Hematopoietic multipotent progenitor cell treated with erythropoietin and hydrocortisone succinate and interleukin-3 and kit ligand, for 8 days (in vitro differentiated cells): ENCODE measurements at regions not wholly inside any gene's neighbourhood (a gene's known extent, or its start where the extent isn't known, plus 50 kb on each side); places are given as distances from the start of the nearest gene placed in this dataset.

Source experiments
- DNase-seq: peaks from one replicate; pipeline ENCODE4 v3.0.0-alpha.2; 2015

DNA sequence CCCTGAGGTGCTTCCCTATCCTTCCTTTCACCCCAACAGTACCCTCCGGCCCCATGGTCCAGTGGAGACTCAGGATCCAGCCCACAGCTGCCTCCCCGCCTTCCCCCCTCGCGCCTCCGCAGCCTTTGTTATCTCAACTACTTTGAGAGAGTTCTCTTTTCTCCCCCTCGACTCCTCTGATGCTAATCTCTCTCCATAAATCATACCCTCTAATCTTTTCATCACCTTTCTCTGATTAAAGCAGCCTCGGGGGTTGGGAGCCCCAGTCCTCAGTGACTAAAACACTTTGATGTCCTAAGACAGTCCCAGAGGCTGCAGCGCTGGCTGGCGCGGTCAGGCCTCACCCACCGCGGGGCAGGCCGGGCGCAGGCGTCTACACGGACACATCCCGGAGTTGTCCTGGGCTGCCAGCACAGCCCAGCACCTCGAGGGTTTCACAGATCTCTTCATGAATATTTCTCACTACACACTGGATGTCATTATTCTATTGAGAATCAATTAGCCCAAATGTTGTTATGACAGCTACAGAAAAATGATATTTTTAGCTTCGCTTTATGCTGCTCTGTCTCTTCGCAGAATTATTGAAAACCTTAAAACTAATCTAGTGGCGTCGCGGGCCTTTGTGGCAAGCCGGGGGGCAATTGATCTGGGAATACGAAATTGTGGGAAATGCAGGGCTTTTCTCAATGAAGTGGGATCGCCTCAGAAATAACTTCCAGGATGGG lies 289.5 kb downstream of the RRAGC start:
- DNase-seq = no peak

DNA sequence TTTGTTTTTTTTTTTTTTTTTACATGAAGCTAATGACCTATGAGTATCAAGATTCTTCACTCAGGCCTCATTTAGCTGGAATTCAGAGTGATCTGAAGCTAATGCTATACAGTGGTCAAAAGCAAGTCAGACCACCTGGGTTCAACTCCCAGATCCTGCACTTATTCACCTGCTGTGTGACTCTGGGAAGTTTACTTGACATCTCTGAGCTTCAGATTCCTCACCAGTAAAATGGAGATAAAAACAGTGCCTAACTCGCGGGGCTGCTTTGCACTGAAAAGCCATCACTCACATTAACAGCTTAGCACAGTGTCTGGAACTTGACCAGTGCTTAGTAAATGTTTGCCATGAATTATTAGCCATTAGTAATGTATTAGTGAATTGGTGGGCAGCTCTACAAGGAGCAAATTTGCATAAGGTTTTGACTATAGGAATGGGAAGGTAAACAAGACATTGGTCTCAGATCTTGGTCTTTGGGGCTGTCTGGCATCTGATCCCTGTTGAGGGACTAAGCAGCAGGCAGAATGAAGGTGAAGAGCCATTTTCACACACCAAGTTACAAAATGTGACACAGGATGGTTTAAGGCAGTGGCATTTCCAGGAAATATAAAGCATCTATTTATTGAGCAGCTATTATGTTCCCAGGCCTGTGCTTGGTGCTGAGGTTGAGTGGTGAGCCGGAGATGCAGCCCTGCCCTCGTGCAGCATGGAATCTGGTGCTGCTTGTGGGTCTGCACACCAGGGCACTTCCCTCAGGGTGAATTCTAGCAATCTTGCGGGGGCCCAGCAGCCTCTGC lies 291.3 kb downstream of the RRAGC start:
- DNase-seq = no peak

DNA sequence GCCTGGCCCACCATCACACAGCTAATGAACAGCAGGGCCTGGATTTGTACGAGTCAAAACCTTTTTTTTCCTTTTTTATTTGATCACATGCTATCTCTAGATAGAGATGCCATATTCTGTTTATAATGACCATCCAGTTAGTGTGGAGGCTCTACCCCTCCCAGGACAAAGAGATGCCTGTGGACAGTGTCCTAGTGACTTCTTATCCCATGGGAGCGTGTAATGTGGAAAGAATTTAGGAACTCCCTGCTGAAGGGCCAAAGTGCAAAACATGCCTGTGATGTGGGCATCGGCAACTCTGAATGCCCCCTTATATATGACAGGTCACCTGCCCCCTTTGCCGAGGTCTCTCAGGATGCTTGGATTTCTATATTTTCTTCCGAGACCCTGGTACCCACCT lies 292.2 kb downstream of the RRAGC start:
- DNase-seq = no peak

DNA sequence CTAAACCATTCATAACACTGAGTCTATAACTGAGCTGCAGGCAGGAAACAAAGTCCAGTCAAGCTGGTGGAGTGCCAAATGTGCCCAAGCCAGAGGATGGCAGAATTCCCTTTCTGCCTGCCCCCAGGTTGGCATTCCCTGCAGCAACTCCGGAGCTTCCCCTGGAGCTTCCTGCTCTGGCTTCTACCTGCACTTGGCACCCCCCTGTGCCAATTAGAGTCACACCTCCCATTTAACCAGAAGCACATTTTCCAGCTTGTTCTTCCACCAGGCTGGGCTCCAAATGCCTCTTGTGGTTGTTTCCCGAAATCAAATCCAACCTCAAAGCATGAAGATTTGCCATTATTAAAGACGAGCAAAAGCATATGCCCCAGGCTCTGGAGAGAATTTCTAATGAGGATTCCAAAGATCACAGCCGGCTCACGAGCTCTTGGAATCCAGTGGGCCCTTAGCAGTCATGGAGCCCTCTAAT lies 294.5 kb downstream of the RRAGC start:
- no peak for DNase-seq

DNA sequence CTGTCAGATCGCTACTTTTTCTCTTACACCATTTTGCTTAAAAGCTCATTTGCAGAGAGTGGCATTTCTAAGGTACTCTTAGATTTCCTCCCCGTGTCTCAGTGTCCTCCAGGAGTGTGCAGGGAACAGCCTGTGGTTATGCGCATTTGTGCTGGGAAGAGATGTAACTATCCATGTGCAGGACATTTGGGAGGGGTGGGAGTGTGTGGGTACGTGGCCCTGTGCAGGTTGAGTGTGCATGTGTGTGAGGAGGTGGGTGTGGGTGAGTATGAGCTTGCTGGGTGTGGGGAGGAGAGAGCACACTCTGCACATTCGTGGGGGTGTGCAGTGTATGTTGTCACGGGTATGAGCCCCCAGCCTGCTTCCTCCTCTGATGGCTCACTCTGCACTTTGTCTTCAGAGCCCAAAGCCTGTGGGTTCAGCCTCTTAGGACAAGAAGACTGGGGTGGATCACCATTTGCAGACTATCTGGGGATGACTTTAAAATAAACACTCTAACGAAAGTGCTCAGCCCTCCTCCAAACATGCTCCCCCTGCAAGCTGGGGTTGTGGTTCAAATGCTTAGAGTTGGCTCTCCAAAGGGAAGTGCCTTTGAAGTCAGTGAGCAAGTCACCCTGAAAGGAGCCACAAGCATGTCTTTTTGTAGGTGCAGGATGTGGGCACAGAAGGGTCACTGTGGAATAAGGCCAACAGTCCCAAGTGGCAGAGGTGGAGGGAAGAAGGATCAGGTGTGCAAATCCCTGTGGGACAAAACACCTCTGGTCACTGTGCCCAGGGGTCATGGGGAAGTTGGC lies 295.4 kb downstream of the RRAGC start:
- no peak for DNase-seq

DNA sequence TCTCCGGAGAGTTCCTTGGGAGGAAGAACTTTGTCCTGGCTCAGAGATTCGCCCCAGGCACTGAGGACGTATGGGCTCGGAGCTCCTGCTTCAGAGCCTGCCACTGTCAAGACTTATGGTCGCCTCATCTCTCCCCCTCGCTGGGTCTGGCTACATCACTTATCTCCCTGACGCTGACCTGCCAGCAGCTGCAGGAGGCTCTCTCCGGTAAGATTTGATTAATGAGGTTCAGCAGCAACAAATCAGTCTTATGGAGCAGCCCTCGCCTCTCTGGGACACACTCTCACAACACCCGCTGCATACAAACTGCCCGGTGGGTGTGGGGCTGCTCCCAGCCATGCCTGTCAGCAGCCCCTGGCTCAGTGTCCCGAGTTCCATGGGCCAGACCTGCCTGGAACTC lies 297.8 kb downstream of the RRAGC start:
- no peak for DNase-seq

DNA sequence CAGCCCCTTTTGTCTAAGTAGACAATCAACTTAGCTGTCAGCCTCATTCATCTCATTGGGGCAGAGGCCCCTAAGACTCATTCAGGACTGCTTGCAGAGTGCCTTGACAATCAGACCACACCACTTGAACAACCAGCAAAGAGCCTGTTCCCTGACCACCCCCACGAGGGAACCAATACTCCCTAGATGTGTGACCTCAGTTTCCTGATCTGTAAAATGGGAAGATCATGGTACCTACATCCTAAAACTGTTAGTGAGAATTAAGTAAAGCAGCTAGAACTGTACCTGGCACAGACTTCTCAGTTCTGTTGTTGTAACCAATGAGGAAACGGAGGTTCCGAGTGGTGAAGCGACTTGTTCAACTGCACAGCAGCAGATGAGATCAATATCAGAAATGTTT lies 298.5 kb downstream of the RRAGC start:
- DNase-seq = no peak

DNA sequence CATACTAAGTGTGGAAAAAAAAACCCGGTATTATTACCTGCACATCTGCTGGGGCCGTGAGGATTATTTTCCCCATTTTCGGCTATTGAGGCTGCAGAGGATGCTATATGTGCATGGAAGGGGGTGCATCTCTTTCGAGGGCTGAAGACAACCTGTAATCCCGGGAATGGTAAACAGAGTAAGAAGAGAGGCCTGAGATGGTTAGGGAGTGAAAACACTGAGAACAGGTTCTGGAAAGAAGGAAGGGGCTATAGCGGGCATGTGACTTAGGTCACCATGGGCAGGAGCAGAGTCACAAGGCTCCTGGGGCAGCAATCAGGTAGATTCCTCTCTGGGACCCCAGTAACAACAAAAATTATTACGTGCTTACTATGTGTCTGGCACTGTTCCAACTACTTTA lies 299.1 kb downstream of the RRAGC start:
- no peak for DNase-seq

DNA sequence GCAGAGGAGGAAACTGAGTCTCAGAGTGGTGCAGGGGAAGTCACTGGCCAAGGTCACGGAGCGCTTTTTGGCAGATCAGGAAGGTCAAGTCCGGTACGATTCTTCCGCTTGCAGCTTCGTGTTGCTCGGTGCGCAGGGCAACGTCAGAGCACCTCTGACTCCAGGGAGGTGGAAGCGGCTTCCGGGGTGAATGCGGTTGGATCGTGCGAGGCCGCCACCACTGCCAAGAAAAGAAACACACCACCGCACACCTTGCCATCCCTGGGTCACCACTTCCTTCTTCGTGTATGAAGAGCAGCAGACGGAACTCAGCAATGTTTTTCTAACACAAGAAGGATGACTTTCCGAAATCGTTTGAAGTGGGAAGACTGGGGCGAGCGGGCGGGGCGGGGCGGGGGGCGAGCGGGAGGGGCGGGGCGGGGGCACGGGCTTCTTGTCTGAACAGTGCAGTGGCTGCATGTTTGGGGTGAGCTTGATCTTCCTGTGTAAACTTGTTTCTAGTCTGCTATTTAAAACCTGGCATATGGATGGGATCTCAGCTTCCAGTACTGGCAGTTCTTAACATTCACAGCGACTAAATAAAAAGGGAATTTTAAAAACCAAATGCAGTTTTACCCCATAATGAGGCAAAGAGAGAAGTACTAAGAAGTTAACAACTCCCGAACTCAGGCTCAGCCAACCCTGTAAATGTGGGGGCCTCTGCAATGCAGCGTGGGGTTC lies 300.0 kb downstream of the RRAGC start:
- DNase-seq = no peak

DNA sequence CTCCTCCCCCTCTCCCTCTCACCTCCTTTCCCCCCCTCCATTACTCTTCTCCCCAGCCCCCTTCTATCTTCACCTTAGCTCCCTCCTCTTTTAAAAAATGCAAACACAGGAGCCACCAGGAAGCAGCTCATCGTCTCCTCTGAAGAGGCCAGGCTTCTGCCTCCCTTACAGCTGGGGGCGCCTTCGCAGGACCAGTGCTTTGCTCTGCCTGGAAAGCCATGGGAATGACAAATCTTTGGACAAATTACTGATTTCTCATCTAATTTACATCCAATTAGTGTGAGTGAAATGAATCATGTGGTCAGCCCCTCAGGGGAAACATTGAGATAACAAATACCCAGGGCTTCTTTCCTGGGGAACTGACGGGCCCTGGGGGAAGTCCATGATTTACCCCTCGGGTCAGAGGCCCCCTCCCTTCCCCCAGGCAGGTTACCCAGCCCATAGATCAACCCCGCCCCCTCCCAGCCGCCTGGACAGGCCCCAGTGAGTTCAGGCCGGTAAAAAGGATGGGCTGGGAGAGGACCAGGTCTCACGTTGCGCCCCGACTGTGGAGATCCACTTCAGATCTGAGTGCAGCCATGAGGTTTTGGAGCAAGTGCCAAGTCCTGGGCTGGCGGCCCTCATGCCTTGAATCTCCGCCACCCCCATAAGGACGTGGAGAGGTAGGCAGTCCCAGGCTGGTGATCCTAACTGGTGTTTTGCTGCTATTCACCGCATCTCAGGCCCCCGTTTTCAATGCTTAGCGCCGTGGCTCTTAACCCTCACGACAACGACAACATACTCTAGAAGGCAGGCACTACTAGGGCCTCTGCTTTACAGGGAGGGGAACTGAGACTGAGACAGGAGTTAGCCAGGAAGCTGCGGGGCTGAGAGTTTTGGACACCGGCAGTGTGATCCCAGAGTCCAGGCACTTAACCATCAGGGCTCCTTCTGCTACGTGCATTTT lies 300.8 kb downstream of the RRAGC start:
- DNase-seq = no peak

DNA sequence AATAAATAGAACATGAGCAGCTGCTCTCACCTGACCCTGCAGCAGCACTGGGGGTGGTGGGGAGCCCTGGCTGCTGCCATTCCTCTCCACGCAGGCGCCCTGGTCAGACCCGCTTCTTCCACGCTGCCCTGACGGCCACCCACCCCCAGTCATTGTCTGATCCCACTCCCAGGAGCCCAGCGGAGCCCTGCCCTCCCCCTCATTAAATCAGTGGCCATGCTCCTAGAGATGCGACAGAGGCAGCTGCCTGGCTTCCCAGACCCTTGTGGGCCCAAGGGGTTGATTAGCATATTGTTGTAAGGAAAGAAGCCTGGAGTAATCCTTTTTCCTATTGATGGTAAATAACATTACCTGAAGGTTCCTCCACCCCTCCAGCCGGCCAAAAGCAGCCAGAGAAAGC lies 301.5 kb downstream of the RRAGC start:
- no peak for DNase-seq

DNA sequence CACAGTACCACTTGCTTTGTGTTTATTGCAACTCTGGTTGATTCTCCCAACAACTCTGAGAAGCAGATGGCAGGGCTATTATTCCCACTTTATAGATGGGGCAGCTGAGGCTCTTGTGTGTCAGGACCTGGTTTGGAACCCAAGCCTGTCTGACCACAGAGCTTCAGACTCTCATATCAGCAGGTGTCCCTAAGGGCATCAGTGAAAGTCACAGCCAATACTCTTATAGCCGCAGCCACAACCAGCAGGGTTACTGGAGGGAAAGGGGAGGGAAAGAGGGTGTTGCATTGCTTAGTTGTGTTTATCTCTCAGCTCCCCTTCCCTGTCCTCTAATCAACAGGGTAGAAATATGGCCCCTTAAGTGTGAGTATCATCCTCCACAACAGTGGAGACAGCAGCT lies 304.0 kb downstream of the RRAGC start:
- DNase-seq = no peak

DNA sequence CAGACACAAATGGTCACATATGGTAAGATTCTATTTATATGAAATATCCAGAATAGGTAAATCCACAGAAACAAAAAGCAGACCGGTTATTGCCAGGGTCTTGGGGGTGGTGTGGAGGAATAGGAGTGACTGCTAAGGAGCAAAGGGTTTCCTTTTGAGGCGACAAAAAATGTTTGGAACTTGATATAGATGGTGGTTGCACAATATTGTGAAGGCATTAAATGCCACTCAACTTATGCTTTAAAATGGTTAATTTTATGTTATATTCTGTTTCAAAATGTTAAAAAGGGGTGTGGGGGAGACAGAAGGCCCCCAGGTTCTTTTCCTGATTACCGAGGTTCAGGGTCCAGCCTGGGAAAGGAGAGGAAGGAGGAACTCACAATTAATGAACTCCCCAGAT lies 304.4 kb downstream of the RRAGC start:
- DNase-seq = no peak

DNA sequence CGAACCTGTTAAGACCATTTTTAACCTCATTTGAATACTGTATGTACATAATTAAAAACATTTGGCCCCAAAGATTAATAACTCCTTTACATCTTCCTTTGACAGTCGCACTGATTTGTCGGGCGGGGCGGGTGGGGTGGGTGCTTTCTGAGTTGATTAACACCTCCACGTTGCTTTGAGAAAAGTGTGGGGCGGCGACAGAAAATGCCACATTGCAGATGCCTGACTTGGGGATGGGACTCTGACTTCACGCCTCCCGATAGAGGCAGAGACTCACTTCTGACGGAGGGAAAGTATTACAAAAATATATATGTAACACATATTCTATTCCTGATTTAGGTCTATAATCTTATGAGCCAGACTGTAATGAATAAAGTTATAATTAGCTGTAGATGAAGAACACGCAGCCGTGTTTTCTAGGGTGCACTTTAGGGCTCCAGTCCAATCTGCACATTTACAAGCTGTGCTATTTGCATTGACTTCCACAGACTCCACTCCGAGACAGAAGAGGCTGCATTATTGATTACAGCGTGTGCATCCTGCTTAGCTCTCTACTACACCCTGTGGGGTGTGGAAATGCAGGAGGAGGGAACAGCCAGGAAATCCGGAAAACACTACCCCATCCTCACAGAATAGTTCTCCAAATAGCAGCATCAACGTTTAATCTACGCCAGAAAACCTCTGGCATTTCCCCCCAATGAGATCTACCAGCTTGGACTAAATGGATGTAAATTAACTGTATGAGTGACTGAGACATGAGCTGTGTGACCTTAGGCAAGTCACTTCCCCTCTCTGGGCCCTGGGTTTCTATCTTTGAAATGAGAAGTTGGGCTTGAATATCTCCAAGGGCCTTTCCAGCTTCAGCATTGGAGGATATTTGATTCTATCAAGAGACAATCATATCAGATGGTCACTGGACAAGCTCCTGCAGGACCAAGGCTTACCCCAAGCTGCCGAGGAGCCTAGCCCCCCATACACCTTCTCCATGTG lies 308.0 kb downstream of the RRAGC start:
- DNase-seq = no peak

DNA sequence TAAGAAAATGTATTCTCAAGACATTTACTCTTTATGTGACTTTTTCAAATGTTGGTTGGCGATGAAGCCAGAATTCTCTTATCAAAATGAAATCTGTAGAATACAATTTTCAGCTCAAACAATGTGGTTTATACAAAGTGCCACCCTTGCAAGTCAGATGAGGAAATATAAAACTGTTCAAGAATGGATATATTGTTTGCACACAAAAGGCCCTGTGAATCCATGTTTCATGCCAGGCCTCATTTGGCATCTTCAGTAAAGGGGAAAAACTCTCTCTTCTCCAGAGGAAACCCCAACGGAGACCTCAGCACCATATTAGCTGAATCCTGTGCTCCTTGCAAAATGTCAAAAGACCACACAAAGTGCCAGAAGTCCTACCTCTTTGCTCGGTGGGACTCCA lies 310.4 kb downstream of the RRAGC start:
- no peak for DNase-seq

DNA sequence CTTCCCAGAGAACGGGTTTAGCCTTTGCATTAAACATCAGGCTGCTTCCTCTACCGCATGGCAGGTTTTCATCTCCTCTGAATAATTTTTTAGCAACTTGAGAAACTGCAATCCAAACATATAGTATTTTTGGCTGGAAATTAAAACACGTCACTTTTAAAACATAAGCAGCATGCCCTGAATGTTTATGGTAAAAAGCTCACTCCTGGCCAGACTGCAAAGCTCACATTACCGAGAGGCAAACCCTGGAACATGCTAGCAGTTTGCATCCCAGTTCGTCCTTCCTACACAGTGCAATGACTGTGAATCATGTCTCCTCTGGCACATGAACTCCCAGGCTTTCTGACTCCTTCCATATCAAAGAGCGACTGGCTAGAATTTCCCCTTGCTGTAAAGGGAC lies 312.3 kb downstream of the RRAGC start:
- no peak for DNase-seq

DNA sequence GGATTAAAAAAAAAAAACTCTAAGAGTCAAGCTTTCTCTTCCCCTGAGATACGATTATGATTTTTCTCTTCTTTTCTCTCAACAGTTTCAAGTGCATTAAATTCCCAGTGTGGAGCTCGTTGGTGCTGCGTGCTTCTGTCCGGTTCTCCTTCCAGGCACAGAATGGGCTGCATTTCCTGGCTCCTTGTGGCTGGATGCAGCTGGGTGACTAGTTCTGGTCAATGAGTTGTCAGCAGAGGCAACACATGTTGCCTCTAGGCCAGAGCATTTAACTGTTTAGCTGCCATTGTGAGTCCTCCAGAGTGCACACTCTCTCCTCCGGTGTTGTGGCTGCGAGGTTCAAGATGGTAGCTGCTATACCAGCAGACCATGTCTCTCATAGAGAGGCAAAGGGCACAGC lies 312.9 kb downstream of the RRAGC start:
- no peak for DNase-seq

DNA sequence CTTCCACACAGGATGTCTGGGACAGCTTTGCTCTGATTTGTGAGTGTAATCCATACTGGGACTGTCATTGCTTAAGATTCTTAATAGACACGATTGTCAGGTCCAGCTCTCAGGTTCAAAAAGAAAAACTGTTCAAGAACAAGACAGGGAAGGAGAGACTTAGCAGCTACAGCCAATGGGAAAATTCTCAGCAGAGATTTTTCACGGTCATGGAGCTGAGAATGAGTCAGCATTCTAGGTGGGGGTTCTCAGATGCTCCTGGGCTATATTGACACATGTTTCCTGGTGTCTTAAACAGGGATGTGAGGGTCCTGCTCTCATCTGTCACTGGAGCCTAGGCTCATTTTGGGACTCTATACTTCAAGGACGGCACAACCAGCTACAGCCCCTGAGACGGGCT lies 318.3 kb downstream of the RRAGC start:
- no peak for DNase-seq

DNA sequence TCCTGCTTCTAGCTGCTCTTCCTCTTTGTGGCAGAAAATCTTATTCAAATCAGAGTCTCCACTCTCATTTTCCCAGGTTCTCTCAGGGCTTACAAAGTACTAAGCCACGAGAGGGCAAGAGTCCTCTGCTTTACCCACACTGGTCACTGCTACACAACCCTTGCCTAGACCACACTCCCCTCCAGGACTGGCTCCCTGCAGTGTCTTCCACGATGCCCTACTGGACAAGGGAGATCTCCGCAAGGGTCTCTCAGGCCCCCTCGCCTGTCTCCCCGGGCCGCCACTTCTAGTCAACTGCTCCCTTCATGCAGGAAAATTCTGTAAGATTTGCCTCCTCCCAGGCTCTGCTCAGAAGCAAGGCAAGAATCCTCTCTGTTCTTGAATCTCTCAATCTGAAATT lies 319.6 kb downstream of the RRAGC start:
- DNase-seq = no peak

DNA sequence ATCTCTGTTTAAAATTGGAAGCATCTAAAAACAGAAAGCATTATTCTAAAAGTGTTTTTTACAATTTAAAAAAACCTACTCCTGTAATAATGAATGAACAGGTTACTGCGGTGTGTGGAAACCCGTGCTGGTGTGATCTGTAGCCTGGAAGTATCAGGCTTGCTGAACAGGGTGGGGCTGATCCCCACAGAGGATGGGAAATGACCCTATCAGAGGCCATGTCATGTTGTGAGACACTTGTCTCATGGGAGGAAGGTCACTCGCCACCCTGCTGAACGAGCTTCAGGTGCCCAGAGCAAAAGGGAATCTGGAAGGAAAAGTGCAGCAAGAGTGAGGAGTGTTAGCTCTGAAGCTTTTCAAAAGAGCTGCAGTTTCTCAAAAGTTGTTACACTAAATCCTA lies 320.7 kb downstream of the RRAGC start:
- no peak for DNase-seq

DNA sequence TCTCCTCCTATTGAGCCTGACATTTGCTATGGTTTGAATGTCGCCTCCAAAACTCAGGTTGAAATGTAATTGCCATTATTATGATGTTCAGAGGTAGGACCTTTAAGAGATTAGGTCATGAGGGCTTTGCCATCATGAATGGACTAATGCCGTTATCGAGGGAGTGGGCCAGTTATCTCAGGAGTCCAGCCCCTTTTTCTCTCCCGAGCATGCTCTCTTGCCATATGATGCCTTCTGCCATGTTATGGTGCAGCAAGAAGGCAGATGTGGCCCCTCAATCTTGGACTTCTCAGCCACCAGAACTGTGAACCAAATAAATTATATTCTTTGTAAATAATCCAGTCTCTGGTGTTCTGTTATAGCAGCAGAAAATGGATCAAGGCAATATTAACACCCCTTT lies 323.5 kb downstream of the RRAGC start:
- no peak for DNase-seq
